IMR-90 (cell line): ENCODE measurements at regions not wholly inside any gene's neighbourhood (a gene's known extent, or its start where the extent isn't known, plus 50 kb on each side); places are given as distances from the start of the nearest gene placed in this dataset.

Experiments
- CEBPB ChIP-seq: IDR thresholded peaks from 2 replicates; pipeline ENCODE4 v1.6.1; 2012; ENCODE audit warnings: low read depth, low read length, improper control_type of control experiment
- POLR2A ChIP-seq: IDR thresholded peaks from 2 replicates; pipeline ENCODE4 v1.6.1; 2012; ENCODE audit warnings: mild to moderate bottlenecking, low read depth, low read length
- RCOR1 ChIP-seq: IDR thresholded peaks from 2 replicates; pipeline ENCODE4 v1.6.1; 2012; ENCODE audit warnings: mild to moderate bottlenecking, low read length, improper control_type of control experiment; ENCODE audit not compliant: insufficient replicate concordance
- TF ChIP-seq, protein P1 (sequence below): conservative IDR thresholded peaks from 2 replicates; pipeline ENCODE4 v1.5.1; 2012; ENCODE audit warnings: mild to moderate bottlenecking, low read depth, low read length, improper control_type of control experiment

DNA sequence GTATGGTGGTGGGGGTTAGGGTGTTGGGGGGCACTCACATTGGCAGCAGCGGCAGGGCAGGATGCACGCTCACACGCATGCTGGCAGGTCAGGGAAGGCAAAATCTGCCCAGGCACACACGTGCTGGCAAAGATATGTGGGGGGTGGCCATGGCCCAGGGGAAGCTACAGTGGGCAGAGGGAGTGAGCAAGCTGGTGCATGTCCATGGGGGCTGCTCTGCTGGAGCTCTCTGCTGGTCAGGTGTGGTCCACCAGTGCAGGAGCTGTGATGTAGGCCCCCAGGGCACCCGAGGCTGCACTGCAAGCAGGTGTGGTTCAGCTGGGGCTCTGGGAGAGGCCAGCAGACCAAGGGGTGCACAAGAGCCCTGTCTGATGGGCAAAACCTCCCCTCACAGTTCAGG, 491.5 kb upstream of the TNP1 start:
- no peak for TF ChIP-seq POLR2A
- TF ChIP-seq, protein P1, sequence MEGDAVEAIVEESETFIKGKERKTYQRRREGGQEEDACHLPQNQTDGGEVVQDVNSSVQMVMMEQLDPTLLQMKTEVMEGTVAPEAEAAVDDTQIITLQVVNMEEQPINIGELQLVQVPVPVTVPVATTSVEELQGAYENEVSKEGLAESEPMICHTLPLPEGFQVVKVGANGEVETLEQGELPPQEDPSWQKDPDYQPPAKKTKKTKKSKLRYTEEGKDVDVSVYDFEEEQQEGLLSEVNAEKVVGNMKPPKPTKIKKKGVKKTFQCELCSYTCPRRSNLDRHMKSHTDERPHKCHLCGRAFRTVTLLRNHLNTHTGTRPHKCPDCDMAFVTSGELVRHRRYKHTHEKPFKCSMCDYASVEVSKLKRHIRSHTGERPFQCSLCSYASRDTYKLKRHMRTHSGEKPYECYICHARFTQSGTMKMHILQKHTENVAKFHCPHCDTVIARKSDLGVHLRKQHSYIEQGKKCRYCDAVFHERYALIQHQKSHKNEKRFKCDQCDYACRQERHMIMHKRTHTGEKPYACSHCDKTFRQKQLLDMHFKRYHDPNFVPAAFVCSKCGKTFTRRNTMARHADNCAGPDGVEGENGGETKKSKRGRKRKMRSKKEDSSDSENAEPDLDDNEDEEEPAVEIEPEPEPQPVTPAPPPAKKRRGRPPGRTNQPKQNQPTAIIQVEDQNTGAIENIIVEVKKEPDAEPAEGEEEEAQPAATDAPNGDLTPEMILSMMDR = no peak
- TF ChIP-seq RCOR1 = no peak
- TF ChIP-seq CEBPB = no peak
